Parathyroid adenoma (tissue), 2 donors: ENCODE measurements at regions not wholly inside any gene's neighbourhood (a gene's known extent, or its start where the extent isn't known, plus 50 kb on each side); places are given as distances from the start of the nearest gene placed in this dataset.
A peak's percentile ranks its signal among the peaks of the same experiment; 100 is the strongest.

Source experiments
- H2AFZ ChIP-seq: fragments of 300-600 bp; sonication (generic); one replicate; pipeline ENCODE4 v1.7.0; 2017; ENCODE audit warnings: antibody characterized with exemption, mild to moderate bottlenecking
- H3K27ac ChIP-seq: fragments of 300-600 bp; sonication (generic); one replicate; pipeline ENCODE4 v1.7.0; 2017
- H3K27me3 ChIP-seq: fragments of 300-600 bp; sonication (generic); one replicate; pipeline ENCODE4 v1.7.0; 2017; ENCODE audit warnings: low read length; ENCODE audit not compliant: control insufficient read depth, insufficient read depth
- H3K36me3 ChIP-seq: fragments of 300-600 bp; sonication (generic); one replicate; pipeline ENCODE4 v1.7.0; 2017; ENCODE audit warnings: low read length; ENCODE audit not compliant: control insufficient read depth, insufficient read depth
- H3K4me1 ChIP-seq: fragments of 300-600 bp; sonication (generic); one replicate; pipeline ENCODE4 v1.7.0; 2017; ENCODE audit warnings: control low read depth
- H3K4me2 ChIP-seq: fragments of 300-600 bp; sonication (generic); one replicate; pipeline ENCODE4 v1.7.0; 2017; ENCODE audit warnings: low read length
- H3K4me3 ChIP-seq: fragments of 300-600 bp; sonication (generic); one replicate; pipeline ENCODE4 v1.7.0; 2017; ENCODE audit warnings: low read depth, low read length
- H3K79me2 ChIP-seq: fragments of 300-600 bp; sonication (generic); one replicate; pipeline ENCODE4 v1.7.0; 2017; ENCODE audit warnings: control low read depth
- H3K9ac ChIP-seq: fragments of 300-600 bp; sonication (generic); one replicate; pipeline ENCODE4 v1.7.0; 2017; ENCODE audit warnings: mild to moderate bottlenecking
- H3K9me3 ChIP-seq: fragments of 300-600 bp; sonication (generic); one replicate; pipeline ENCODE4 v1.7.0; 2017; ENCODE audit warnings: low read length; ENCODE audit not compliant: control insufficient read depth
- CTCF ChIP-seq: fragments of 300-600 bp; sonication (generic); IDR thresholded peaks from one replicate; pipeline ENCODE4 v1.7.0; 2017; ENCODE audit warnings: antibody characterized with exemption, mild to moderate bottlenecking
- donor health status: primary hyperparathyroidism.

GRCh38 chr12:127455347-127456265 lies 811.4 kb upstream of the TMEM132C start:
- Histone ChIP-seq H3K27me3 (no peaks in the 10 kb centered on the region), H3K79me2 (no peaks in the 10 kb centered on the region), H3K4me2 (peak overlapping the region; percentile 42), H3K4me3 (no peak overlapping the region), H3K4me1 (no peaks in the 10 kb centered on the region), H3K36me3 (no peaks in the 10 kb centered on the region), H3K9ac (no peak overlapping the region), H3K9me3 (no peaks in the 10 kb centered on the region), H2AFZ (no peak overlapping the region), H3K27ac (no peak overlapping the region)
- no peak for TF ChIP-seq CTCF

GRCh38 chr12:127457726-127458125 lies 809.2 kb upstream of the TMEM132C start:
- Histone ChIP-seq H3K4me2 (no peak overlapping the region), H3K27ac (no peak overlapping the region), H3K27me3 (no peaks in the 10 kb centered on the region), H3K4me1 (no peaks in the 10 kb centered on the region), H3K4me3 (no peak overlapping the region), H3K9ac (no peak overlapping the region), H3K36me3 (no peaks in the 10 kb centered on the region), H2AFZ (no peak overlapping the region), H3K79me2 (no peaks in the 10 kb centered on the region), H3K9me3 (no peaks in the 10 kb centered on the region)
- no peak for TF ChIP-seq CTCF

- no peak for TF ChIP-seq CTCF
- H3K4me2 ChIP-seq: no peak overlapping the region
- no peaks in the 10 kb centered on the region for H3K9me3 ChIP-seq
- no peaks in the 10 kb centered on the region for H3K79me2 ChIP-seq
- H3K27ac ChIP-seq: no peak overlapping the region
- no peaks in the 10 kb centered on the region for H3K4me1 ChIP-seq
- no peaks in the 10 kb centered on the region for H3K36me3 ChIP-seq
- no peak overlapping the region for H3K4me3 ChIP-seq
- no peaks in the 10 kb centered on the region for H3K27me3 ChIP-seq
- H3K9ac ChIP-seq: no peak overlapping the region
- no peak overlapping the region for H2AFZ ChIP-seq
Observed at GRCh38 chr12:127459166-127459565, 807.8 kb upstream of the TMEM132C start.

- Histone ChIP-seq H3K36me3 (no peaks in the 10 kb centered on the region), H3K4me3 (no peak overlapping the region), H3K4me2 (no peak overlapping the region), H3K9me3 (no peaks in the 10 kb centered on the region), H2AFZ (no peak overlapping the region), H3K27ac (no peak overlapping the region), H3K4me1 (no peaks in the 10 kb centered on the region), H3K27me3 (no peaks in the 10 kb centered on the region), H3K9ac (no peak overlapping the region), H3K79me2 (no peaks in the 10 kb centered on the region)
- TF ChIP-seq CTCF: no peak
Observed at GRCh38 chr12:127459687-127460086, 807.3 kb upstream of the TMEM132C start.

- Histone ChIP-seq H3K36me3 (no peaks in the 10 kb centered on the region), H3K9me3 (no peaks in the 10 kb centered on the region), H3K27me3 (no peaks in the 10 kb centered on the region), H3K79me2 (no peaks in the 10 kb centered on the region), H2AFZ (no peak overlapping the region), H3K4me2 (no peak overlapping the region), H3K4me1 (no peaks in the 10 kb centered on the region), H3K9ac (no peak overlapping the region), H3K27ac (no peak overlapping the region), H3K4me3 (no peak overlapping the region)
- TF ChIP-seq CTCF: no peak
Observed at GRCh38 chr12:127463237-127463636, 803.7 kb upstream of the TMEM132C start.
